Nephron progenitor cell (in vitro differentiated cells): ENCODE measurements at regions not wholly inside any gene's neighbourhood (a gene's known extent, or its start where the extent isn't known, plus 50 kb on each side); places are given as distances from the start of the nearest gene placed in this dataset.

ENCODE experiments used
- DNase-seq: peaks from one replicate; pipeline ENCODE4 v3.0.0; 2021
- H3K27ac Mint-ChIP-seq: 2 replicates; pipeline ENCODE4 v1.8.0; 2021; ENCODE audit warnings: mild to moderate bottlenecking, moderate library complexity, mixed read lengths
- H3K27me3 Mint-ChIP-seq: 2 replicates; pipeline ENCODE4 v1.8.0; 2021; ENCODE audit warnings: mild to moderate bottlenecking, low read depth, mixed read lengths; ENCODE audit not compliant: poor library complexity
- H3K36me3 Mint-ChIP-seq: 2 replicates; pipeline ENCODE4 v1.8.0; 2021; ENCODE audit warnings: low read depth, mixed read lengths
- H3K4me1 Mint-ChIP-seq: 2 replicates; pipeline ENCODE4 v1.8.0; 2021; ENCODE audit warnings: mixed read lengths
- H3K4me3 Mint-ChIP-seq: 2 replicates; pipeline ENCODE4 v1.8.0; 2021; ENCODE audit warnings: mild to moderate bottlenecking, moderate library complexity, mixed read lengths
- H3K9me3 Mint-ChIP-seq: 2 replicates; pipeline ENCODE4 v1.8.0; 2021; ENCODE audit warnings: mild to moderate bottlenecking, moderate library complexity, mixed read lengths
- TF ChIP-seq, protein P1 (sequence below): fragments of 200-600 bp; sonication (generic); IDR thresholded peaks from 2 replicates; pipeline ENCODE4 v1.5.0; 2021; ENCODE audit warnings: antibody characterized with exemption

DNA sequence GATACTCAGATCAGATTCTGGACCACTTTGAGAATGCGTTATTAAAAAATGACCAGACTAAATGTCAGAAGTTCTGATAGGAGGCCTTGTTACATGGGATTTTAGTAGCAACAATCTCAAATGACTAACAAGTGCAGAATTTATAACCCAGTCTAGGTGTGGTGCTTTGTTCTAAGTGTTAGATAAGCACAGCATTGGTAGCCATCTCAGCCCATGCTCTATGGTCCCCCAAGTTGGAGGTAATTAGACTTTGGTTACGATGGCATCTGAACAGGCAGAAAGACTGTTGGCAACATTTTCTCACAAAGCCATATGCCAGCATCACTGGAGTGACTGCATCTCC is 140.4 kb upstream of the RPS23 start:
- no peak for DNase-seq
- Mint-ChIP-seq H3K9me3 (no peaks in the 10 kb centered on the region), H3K36me3 (no peaks in the 10 kb centered on the region), H3K4me3 (no peak overlapping the region), H3K4me1 (peaks cover 20% of the 10 kb centered on the region), H3K27ac (no peak overlapping the region), H3K27me3 (peaks cover 7% of the 10 kb centered on the region)
- TF ChIP-seq, protein P1, sequence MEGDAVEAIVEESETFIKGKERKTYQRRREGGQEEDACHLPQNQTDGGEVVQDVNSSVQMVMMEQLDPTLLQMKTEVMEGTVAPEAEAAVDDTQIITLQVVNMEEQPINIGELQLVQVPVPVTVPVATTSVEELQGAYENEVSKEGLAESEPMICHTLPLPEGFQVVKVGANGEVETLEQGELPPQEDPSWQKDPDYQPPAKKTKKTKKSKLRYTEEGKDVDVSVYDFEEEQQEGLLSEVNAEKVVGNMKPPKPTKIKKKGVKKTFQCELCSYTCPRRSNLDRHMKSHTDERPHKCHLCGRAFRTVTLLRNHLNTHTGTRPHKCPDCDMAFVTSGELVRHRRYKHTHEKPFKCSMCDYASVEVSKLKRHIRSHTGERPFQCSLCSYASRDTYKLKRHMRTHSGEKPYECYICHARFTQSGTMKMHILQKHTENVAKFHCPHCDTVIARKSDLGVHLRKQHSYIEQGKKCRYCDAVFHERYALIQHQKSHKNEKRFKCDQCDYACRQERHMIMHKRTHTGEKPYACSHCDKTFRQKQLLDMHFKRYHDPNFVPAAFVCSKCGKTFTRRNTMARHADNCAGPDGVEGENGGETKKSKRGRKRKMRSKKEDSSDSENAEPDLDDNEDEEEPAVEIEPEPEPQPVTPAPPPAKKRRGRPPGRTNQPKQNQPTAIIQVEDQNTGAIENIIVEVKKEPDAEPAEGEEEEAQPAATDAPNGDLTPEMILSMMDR = no peak

DNA sequence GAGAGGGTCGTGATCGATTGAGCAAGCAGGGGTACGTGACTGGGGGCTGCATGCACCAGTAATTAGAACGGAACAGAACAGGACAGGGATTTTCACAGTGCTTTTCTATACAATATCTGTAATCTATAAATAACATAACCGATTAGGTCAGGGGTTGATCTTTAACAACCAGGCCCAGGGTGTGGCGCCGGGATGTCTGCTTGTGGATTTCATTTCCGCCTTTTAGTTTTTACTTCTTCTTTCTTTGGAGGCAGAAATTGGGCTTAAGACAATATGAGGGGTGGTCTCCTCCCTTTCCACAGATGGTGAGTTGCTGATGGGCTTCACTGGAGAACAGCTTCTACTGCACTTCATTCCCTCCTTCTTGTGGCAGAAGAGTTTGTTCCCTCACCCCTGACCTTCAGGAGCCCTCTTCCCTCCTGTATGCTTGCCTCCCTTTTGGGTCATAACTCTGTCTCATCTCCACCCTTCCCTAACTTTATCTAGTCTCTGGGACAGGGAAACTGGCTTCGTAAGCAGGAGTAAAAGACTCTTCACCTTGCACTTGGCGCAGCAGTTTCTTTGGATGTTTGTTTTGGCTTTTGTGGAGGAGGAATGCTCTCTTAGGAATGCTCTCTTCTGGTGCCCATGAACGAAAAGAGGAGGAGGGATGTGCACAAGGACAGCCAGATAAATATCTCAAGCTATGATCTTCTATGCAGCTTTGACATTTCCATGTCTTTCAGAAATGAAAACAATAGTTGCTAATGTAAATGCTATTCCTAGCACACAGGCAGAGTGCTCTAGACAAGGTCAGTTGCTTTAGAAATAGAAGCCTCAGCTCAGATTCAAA is 139.8 kb upstream of the RPS23 start:
- TF ChIP-seq, protein P1 = no peak
- Mint-ChIP-seq H3K36me3 (no peaks in the 10 kb centered on the region), H3K27ac (peak overlapping the region; percentile 60), H3K27me3 (peaks cover 7% of the 10 kb centered on the region), H3K4me1 (peaks cover 20% of the 10 kb centered on the region), H3K4me3 (no peak overlapping the region), H3K9me3 (peaks cover under 1% of the 10 kb centered on the region)
- DNase-seq = no peak

DNA sequence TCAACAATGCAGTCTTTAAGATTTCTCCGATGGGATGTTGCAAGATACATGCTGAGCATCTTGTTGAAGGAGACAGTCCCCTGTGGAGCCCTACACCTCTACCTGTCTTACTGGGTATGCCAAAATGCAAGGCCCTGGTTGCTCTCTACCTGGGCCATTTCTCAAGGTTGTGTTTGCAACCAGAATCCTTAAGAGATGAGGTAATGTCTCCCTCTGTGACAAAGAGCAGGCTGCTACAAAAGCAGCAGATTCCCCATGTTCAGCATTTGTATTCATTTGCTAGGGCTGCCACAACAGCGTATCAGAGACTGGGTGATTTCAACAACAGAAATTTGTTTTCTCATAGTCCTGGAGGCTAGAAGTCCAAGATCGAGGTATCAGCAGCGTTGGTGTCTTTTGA is 138.4 kb upstream of the RPS23 start:
- peaks cover 4% of the 10 kb centered on the region for H3K9me3 Mint-ChIP-seq
- no peak overlapping the region for H3K27ac Mint-ChIP-seq
- H3K27me3 Mint-ChIP-seq = peaks cover 10% of the 10 kb centered on the region
- H3K4me3 Mint-ChIP-seq = no peak overlapping the region
- no peak for DNase-seq
- TF ChIP-seq, protein P1 = no peak
- H3K36me3 Mint-ChIP-seq = no peaks in the 10 kb centered on the region
- peaks cover 11% of the 10 kb centered on the region for H3K4me1 Mint-ChIP-seq

DNA sequence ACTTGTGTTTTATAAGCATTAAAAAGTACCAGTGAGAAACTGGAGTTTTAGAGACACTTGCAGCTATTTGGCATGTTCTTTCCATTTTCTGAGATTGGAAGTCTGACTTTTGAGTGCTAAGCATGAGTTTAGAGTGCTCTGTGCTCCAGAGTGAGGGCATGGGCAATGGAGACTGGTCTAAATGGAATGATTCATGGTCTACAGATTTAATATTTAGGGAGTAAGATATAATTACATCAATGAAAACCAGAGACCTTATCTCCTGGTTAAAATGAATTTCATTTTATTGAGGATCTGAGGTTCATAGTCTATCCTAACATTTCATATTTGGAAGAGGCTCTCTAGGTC is 135.9 kb upstream of the RPS23 start:
- Mint-ChIP-seq H3K4me1 (peaks cover 11% of the 10 kb centered on the region), H3K27ac (no peak overlapping the region), H3K4me3 (no peak overlapping the region), H3K36me3 (no peaks in the 10 kb centered on the region), H3K9me3 (peaks cover 4% of the 10 kb centered on the region), H3K27me3 (peaks cover 8% of the 10 kb centered on the region)
- TF ChIP-seq, protein P1 = no peak
- DNase-seq = no peak

DNA sequence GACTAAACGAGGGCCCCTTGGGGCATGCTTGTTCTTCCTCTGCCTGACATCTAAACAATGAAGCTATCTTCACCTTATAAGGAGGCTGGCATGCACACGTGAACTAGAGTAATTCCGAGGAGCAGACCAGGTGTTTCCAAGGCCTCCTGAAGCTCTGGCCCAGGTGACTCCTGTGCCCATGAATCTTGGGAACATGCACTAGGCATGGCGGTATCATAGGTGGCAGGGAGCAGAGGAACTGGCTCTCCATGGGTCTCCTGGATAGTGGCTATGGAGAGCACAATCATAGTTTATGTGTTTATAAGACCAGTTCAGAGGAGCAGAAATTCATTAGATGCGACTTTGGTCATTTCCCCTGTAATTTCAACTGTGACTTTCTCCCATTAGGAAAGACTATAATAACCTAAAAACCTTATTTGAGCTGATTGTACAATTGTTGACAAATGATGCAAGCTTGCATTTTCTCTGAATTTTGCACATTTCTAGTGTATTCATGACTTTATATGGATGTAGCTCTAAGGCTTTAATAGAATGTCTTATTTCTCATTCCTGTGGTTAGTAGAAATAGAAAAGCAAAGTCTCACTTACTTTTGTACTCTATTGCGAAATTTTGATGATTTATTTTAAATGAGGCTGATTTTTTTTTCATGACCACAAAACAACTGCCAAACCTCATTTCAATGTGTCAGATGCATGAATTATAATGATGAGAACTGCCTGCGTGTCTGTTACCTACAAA is 135.3 kb upstream of the RPS23 start:
- Mint-ChIP-seq H3K36me3 (no peaks in the 10 kb centered on the region), H3K4me3 (no peak overlapping the region), H3K4me1 (peaks cover 13% of the 10 kb centered on the region), H3K27ac (no peak overlapping the region), H3K27me3 (peaks cover 8% of the 10 kb centered on the region), H3K9me3 (peaks cover 4% of the 10 kb centered on the region)
- DNase-seq = no peak
- TF ChIP-seq, protein P1 = no peak
